ENCODE measurements at regions not wholly inside any gene's neighbourhood (a gene's known extent, or its start where the extent isn't known, plus 50 kb on each side); places are given as distances from the start of the nearest gene placed in this dataset.

DNA sequence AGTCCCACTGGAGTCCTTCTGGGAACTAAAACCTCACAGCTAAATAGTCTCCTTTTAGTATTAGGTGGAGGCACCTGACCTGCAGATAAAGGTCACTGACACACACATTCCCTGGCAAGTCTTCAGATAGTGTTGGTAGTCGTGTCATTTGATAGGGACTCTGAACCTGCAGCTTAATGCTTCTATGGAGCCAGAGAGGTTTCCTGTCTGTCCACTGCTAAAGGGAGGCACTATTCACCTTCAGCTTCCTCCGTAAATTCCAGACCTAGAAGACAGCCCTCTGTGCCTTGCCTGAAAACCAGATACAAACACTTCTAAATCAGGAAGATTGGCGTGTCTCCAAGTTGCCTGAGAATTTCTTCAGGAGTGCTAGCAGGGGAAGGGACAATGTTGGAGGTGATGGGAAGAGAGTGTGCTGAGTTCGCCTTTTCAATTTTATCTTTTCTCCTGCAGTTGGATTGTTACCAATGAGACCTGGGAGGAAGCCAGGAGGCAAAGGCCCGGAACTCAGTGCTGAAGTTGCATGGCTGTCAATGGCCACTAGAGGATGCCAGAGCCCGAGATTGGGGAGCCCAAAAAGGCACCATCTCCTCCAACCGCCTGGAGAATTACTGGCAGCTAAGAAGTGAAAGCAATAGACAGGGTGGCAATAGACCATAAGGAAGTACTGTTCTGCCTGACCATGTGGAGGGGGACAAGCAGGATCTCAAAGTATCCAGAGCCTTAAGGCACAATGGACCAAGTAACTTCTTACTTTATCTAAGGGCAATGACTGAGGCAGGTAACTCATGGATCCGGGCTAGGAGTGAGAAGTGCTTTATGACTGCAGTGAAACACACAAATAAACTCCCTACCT is 81.6 kb upstream of the SCAF11 start:
- H3K27ac ChIP-seq: peak overlapping the region in 1 of 2 donors; percentile 8
- no peaks in the 10 kb centered on the region for H3K9me3 ChIP-seq
- intact Hi-C loops (cut with DNase I): no loop called here
- no peaks in the 10 kb centered on the region for H3K4me1 ChIP-seq (replicated peaks)
- H3K36me3 ChIP-seq: no peaks in the 10 kb centered on the region
- TF ChIP-seq POLR2AphosphoS5 (IDR thresholded peaks at IDR 0.05): peak; percentile 43
- TF ChIP-seq, protein P1, sequence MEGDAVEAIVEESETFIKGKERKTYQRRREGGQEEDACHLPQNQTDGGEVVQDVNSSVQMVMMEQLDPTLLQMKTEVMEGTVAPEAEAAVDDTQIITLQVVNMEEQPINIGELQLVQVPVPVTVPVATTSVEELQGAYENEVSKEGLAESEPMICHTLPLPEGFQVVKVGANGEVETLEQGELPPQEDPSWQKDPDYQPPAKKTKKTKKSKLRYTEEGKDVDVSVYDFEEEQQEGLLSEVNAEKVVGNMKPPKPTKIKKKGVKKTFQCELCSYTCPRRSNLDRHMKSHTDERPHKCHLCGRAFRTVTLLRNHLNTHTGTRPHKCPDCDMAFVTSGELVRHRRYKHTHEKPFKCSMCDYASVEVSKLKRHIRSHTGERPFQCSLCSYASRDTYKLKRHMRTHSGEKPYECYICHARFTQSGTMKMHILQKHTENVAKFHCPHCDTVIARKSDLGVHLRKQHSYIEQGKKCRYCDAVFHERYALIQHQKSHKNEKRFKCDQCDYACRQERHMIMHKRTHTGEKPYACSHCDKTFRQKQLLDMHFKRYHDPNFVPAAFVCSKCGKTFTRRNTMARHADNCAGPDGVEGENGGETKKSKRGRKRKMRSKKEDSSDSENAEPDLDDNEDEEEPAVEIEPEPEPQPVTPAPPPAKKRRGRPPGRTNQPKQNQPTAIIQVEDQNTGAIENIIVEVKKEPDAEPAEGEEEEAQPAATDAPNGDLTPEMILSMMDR (IDR thresholded peaks at IDR 0.05): peak; percentile 19 to 89 (median 72)
- no peak for TF ChIP-seq POLR2A (IDR thresholded peaks at IDR 0.05)
- DNase-seq (ENCODE audit: low spot score): peak; percentile 45
- no peaks in the 10 kb centered on the region for H3K27me3 ChIP-seq (replicated peaks; ENCODE audit: insufficient read depth)
- WGBS: 42% methylated on average over 8 of the region's 8 CpGs
- H3K4me3 ChIP-seq: no peak overlapping the region

DNA sequence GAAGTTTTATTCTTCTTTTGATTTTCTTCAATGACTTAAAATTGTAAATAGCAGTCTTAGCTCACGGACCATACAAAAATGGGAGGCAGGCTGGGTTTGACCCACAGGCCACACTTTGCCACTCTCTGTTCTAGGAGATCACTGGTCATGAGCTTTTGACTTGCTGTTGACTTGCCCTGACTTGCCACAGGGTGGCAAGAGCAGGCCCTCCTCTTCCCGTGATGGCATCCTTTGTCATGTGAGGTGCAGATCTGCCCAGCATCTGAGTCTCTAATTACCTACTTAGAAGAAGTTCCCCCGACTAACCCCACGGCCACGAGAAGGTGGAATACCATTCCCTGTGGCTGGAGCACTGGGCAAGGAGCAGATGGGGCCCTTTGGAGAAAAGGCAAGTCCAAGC is 81.0 kb upstream of the SCAF11 start:
- H3K36me3 ChIP-seq: no peaks in the 10 kb centered on the region
- no peak for DNase-seq (ENCODE audit: low spot score)
- H3K9me3 ChIP-seq: no peaks in the 10 kb centered on the region
- no peak overlapping the region for H3K27ac ChIP-seq
- H3K4me1 ChIP-seq (replicated peaks): no peaks in the 10 kb centered on the region
- whole genome bisulfite sequencing: 61% methylated on average over 5 of the region's 5 CpGs
- H3K4me3 ChIP-seq: no peak overlapping the region
- TF ChIP-seq, protein P1 (IDR thresholded peaks at IDR 0.05): no peak
- TF ChIP-seq POLR2AphosphoS5 (IDR thresholded peaks at IDR 0.05) (no peak), POLR2A (IDR thresholded peaks at IDR 0.05) (no peak)
- intact Hi-C loops (cut with DNase I): no loop called here
- H3K27me3 ChIP-seq (replicated peaks; ENCODE audit: insufficient read depth): no peaks in the 10 kb centered on the region

DNA sequence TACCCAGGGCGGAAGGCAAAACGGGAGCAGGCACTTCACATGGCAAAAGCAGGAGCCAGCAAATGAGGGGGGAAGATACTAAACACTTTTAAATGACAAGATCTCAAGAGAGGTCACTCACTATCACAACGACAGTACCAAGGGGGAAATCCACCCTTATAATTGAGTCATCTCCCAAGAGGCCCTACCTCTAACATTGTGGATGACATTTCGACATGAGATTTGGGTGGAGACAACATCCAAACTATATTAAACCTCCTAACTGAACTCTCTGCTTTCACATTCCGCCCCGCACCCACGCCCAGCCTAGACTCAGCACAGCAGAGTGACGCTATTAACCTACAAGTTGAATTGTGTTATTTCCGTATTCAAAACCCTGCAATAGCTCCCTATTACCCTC is 76.7 kb upstream of the SCAF11 start:
- H3K4me3 ChIP-seq: no peak overlapping the region
- H3K9me3 ChIP-seq: no peaks in the 10 kb centered on the region
- H3K36me3 ChIP-seq: no peaks in the 10 kb centered on the region
- H3K4me1 ChIP-seq (replicated peaks): no peaks in the 10 kb centered on the region
- no peaks in the 10 kb centered on the region for H3K27me3 ChIP-seq (replicated peaks; ENCODE audit: insufficient read depth)
- TF ChIP-seq POLR2A (IDR thresholded peaks at IDR 0.05) (no peak), POLR2AphosphoS5 (IDR thresholded peaks at IDR 0.05) (no peak)
- TF ChIP-seq, protein P1 (IDR thresholded peaks at IDR 0.05): no peak
- H3K27ac ChIP-seq: no peak overlapping the region
- WGBS: 94% methylated on average over 9 of the region's 9 CpGs
- intact Hi-C loops (cut with DNase I): no loop called here
- no peak for DNase-seq (ENCODE audit: low spot score)

DNA sequence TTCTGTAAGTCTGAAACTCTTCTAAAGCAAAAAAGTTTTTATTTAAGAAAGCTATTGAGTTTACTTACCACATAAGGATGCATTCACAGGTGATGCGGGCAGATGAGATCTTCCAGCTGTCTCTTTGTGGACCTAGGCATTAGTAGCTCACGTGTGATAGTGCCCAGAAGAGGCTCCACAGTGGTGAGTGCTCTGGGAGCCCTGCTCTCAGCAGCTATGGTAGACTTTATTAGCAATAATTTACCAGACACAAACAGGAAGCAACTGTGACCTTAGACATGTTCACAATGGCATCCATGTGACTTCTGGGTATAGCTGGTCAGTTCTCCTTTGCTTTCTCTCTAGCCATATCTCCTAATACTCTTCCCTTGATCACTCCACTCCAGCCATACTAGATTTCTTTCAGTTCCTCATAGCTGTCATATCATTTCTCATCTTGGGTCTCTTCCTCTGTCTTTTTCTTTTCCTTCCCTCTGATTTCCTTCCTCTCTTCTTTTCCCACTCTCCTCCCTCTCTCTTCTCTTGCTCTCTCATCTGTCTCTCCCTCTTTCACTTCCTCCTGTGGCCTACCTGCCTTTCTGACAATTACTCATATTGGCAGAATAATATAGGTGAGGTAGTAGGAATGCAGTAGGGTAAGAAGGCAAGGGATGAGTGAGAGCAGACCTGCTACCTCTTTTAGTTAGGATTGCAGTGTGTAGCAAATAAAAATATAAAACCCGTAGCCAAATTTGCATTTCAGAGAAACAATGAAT is 75.2 kb upstream of the SCAF11 start:
- WGBS: 89% methylated on average over 3 of the region's 3 CpGs
- Histone ChIP-seq H3K4me1 (replicated peaks) (no peaks in the 10 kb centered on the region), H3K4me3 (no peak overlapping the region), H3K9me3 (no peaks in the 10 kb centered on the region), H3K36me3 (no peaks in the 10 kb centered on the region), H3K27ac (no peak overlapping the region), H3K27me3 (replicated peaks; ENCODE audit: insufficient read depth) (no peaks in the 10 kb centered on the region)
- no peak for DNase-seq (ENCODE audit: low spot score)
- TF ChIP-seq, protein P1 (IDR thresholded peaks at IDR 0.05): no peak
- TF ChIP-seq POLR2AphosphoS5 (IDR thresholded peaks at IDR 0.05) (no peak), POLR2A (IDR thresholded peaks at IDR 0.05) (no peak)
- intact Hi-C loops (cut with DNase I): no loop called here

Measured in prostate gland (tissue), 2 donors.